Neural progenitor cell (in vitro differentiated cells): ENCODE measurements at regions not wholly inside any gene's neighbourhood (a gene's known extent, or its start where the extent isn't known, plus 50 kb on each side); places are given as distances from the start of the nearest gene placed in this dataset.
A peak's percentile ranks its signal among the peaks of the same experiment; 100 is the strongest.
"Not testable (repeated sequence)": the region's sequence is repeated elsewhere in the genome, so short reads cannot be mapped to it uniquely, and the experiment has no call there.

Experiments
- DNase-seq: peaks from one replicate; pipeline ENCODE4 v3.0.0-alpha.2; 2016; ENCODE audit warnings: low spot score
- H2AFZ ChIP-seq: fragments of 200-600 bp; sonication (generic); replicated peaks from 2 replicates; pipeline ENCODE4 v1.6.1; 2016; ENCODE audit warnings: antibody characterized with exemption
- H3F3A ChIP-seq: fragments of 200-600 bp; sonication (generic); 2 replicates; pipeline ENCODE4 v1.6.1; 2016; ENCODE audit warnings: antibody characterized with exemption, low read depth
- H3K27ac ChIP-seq: fragments of 200-600 bp; sonication (generic); 2 replicates; pipeline ENCODE4 v1.5.1; 2016; ENCODE audit warnings: mild to moderate bottlenecking
- H3K27me3 ChIP-seq: fragments of 200-600 bp; sonication (generic); 2 replicates; pipeline ENCODE4 v1.6.1; 2016; ENCODE audit warnings: mild to moderate bottlenecking, moderate library complexity
- H3K36me3 ChIP-seq: fragments of 200-600 bp; sonication (generic); 2 replicates; pipeline ENCODE4 v1.5.1; 2016
- H3K4me1 ChIP-seq: fragments of 200-600 bp; sonication (generic); 2 replicates; pipeline ENCODE4 v1.6.1; 2016; ENCODE audit warnings: mixed run types
- H3K4me2 ChIP-seq: fragments of 200-600 bp; sonication (generic); 2 replicates; pipeline ENCODE4 v1.6.1; 2016
- H3K4me3 ChIP-seq: fragments of 200-600 bp; sonication (generic); 2 replicates; pipeline ENCODE4 v1.5.1; 2016
- H3K79me2 ChIP-seq: fragments of 200-600 bp; sonication (generic); 2 replicates; pipeline ENCODE4 v1.6.1; 2016; ENCODE audit warnings: low read depth
- H3K9ac ChIP-seq: fragments of 200-600 bp; sonication (generic); 2 replicates; pipeline ENCODE4 v1.6.1; 2016
- H3K9me3 ChIP-seq: fragments of 200-600 bp; sonication (generic); 2 replicates; pipeline ENCODE4 v1.5.1; 2016; ENCODE audit warnings: low read depth
- H4K20me1 ChIP-seq: fragments of 200-600 bp; sonication (generic); 2 replicates; pipeline ENCODE4 v1.6.1; 2016; ENCODE audit warnings: low read depth
- H3K27ac Mint-ChIP-seq: 3 replicates; pipeline ENCODE4 v1.8.0; 2021; ENCODE audit warnings: mixed read lengths
- H3K27me3 Mint-ChIP-seq: 2 replicates; pipeline ENCODE4 v1.8.0; 2022; ENCODE audit warnings: low read depth, mild to moderate bottlenecking, inconsistent platforms, moderate library complexity, mixed read lengths; ENCODE audit not compliant: insufficient read depth
- H3K36me3 Mint-ChIP-seq: 3 replicates; pipeline ENCODE4 v1.8.0; 2021; ENCODE audit warnings: mixed read lengths
- H3K4me1 Mint-ChIP-seq: 3 replicates; pipeline ENCODE4 v1.8.0; 2021; ENCODE audit warnings: mixed read lengths
- H3K4me3 Mint-ChIP-seq: 3 replicates; pipeline ENCODE4 v1.8.0; 2021; ENCODE audit warnings: mild to moderate bottlenecking, moderate library complexity, mixed read lengths
- H3K9me3 Mint-ChIP-seq: 3 replicates; pipeline ENCODE4 v1.8.0; 2020; ENCODE audit warnings: mixed read lengths
- CTCF ChIP-seq: fragments of 200-600 bp; sonication (generic); IDR thresholded peaks from 2 replicates; pipeline ENCODE4 v1.5.1; 2017; ENCODE audit warnings: antibody characterized with exemption, mild to moderate bottlenecking
- EZH2 ChIP-seq: fragments of 200-600 bp; sonication (generic); IDR thresholded peaks from 2 replicates; pipeline ENCODE4 v1.6.1; 2017; ENCODE audit warnings: antibody characterized with exemption, mild to moderate bottlenecking, moderate library complexity
- EZH2phosphoT487 ChIP-seq: fragments of 200-600 bp; sonication (generic); IDR thresholded peaks from 2 replicates; pipeline ENCODE4 v1.6.1; 2017; ENCODE audit warnings: antibody characterized with exemption

- Mint-ChIP-seq H3K4me1 (no peaks in the 10 kb centered on the region), H3K27ac (no peak overlapping the region), H3K9me3 (peaks cover 20% of the 10 kb centered on the region), H3K4me3 (no peak overlapping the region), H3K27me3 (no peaks in the 10 kb centered on the region), H3K36me3 (no peaks in the 10 kb centered on the region)
- Histone ChIP-seq H3K4me1 (no peaks in the 10 kb centered on the region), H2AFZ (no peak overlapping the region), H3K79me2 (no peaks in the 10 kb centered on the region), H3F3A (no peaks in the 10 kb centered on the region), H4K20me1 (no peaks in the 10 kb centered on the region), H3K36me3 (no peaks in the 10 kb centered on the region), H3K4me3 (no peak overlapping the region), H3K27ac (no peak overlapping the region), H3K4me2 (no peak overlapping the region), H3K9ac (no peak overlapping the region), H3K27me3 (no peaks in the 10 kb centered on the region), H3K9me3 (no peaks in the 10 kb centered on the region)
- TF ChIP-seq EZH2: no peak
- no peak for TF ChIP-seq CTCF
- no peak for TF ChIP-seq EZH2phosphoT487
- no peak for DNase-seq
Measured at GRCh38 chr1:221256773-221257172, 377.5 kb downstream of the HLX start.

GRCh38 chr1:221257548-221257947 is 378.3 kb downstream of the HLX start:
- not testable (repeated sequence) for H3K36me3 ChIP-seq, H3K4me3 ChIP-seq, H3K9ac ChIP-seq, DNase-seq, H3K27me3 Mint-ChIP-seq, H3K27ac ChIP-seq, H3K4me2 ChIP-seq, H3K36me3 Mint-ChIP-seq, H3K4me1 ChIP-seq, H3K4me1 Mint-ChIP-seq, H3K27me3 ChIP-seq, H3F3A ChIP-seq, H4K20me1 ChIP-seq, H2AFZ ChIP-seq, H3K4me3 Mint-ChIP-seq, H3K79me2 ChIP-seq, H3K27ac Mint-ChIP-seq, H3K9me3 ChIP-seq
- peaks cover 20% of the 10 kb centered on the region for H3K9me3 Mint-ChIP-seq

- H3K36me3 Mint-ChIP-seq, H3K27me3 ChIP-seq, H3K36me3 ChIP-seq, H3K9me3 ChIP-seq, H4K20me1 ChIP-seq, H3K4me3 Mint-ChIP-seq, H3K79me2 ChIP-seq, DNase-seq, H3F3A ChIP-seq, H3K4me1 ChIP-seq, H3K9ac ChIP-seq, H3K4me1 Mint-ChIP-seq, H3K27ac Mint-ChIP-seq, H3K27me3 Mint-ChIP-seq, H2AFZ ChIP-seq, H3K4me2 ChIP-seq, H3K4me3 ChIP-seq, H3K27ac ChIP-seq: not testable (repeated sequence)
- H3K9me3 Mint-ChIP-seq: peaks cover 18% of the 10 kb centered on the region
Measured at GRCh38 chr1:221262677-221263076, 383.4 kb downstream of the HLX start.

GRCh38 chr1:221263831-221264767 is 384.9 kb downstream of the HLX start:
- Histone ChIP-seq H3K9me3 (no peaks in the 10 kb centered on the region), H3K4me3 (no peak overlapping the region), H3F3A (no peaks in the 10 kb centered on the region), H4K20me1 (no peaks in the 10 kb centered on the region), H2AFZ (peak overlapping the region; percentile 95), H3K4me2 (no peak overlapping the region), H3K4me1 (peaks cover 10% of the 10 kb centered on the region), H3K9ac (no peak overlapping the region), H3K27me3 (no peaks in the 10 kb centered on the region), H3K79me2 (no peaks in the 10 kb centered on the region), H3K27ac (no peak overlapping the region), H3K36me3 (no peaks in the 10 kb centered on the region)
- peaks cover 7% of the 10 kb centered on the region for H3K9me3 Mint-ChIP-seq
- no peak overlapping the region for H3K27ac Mint-ChIP-seq
- no peaks in the 10 kb centered on the region for H3K36me3 Mint-ChIP-seq
- H3K27me3 Mint-ChIP-seq: peaks cover 3% of the 10 kb centered on the region
- peaks cover 10% of the 10 kb centered on the region for H3K4me1 Mint-ChIP-seq
- DNase-seq: peak; percentile 88
- H3K4me3 Mint-ChIP-seq: no peak overlapping the region
- TF ChIP-seq EZH2phosphoT487 (no peak), CTCF (peak; percentile 67), EZH2 (no peak)
